Right lobe of liver (tissue), 6 donors: ENCODE measurements at regions not wholly inside any gene's neighbourhood (a gene's known extent, or its start where the extent isn't known, plus 50 kb on each side); places are given as distances from the start of the nearest gene placed in this dataset.
A peak's percentile ranks its signal among the peaks of the same experiment; 100 is the strongest.
"Not testable (repeated sequence)": the region's sequence is repeated elsewhere in the genome, so short reads cannot be mapped to it uniquely, and the experiment has no call there.

Source experiments
- ATAC-seq, 4 donors: fragments of 200-7000 bp; cut with Tn5 transposase; one replicate each; pipeline ENCODE4 v1.9.1; 2020; ENCODE audit warnings: mild to moderate bottlenecking in 4 of 4, moderate library complexity in 4 of 4
- DNase-seq, 3 donors: peaks; one replicate each; pipeline ENCODE4 v3.0.0-alpha.2; 2020
- H3K27ac ChIP-seq, 3 donors: fragments of 200-600 bp; one replicate each; pipeline ENCODE4 v1.8.0; 2022
- H3K27me3 ChIP-seq, 2 donors: fragments of 200-600 bp; one replicate each; pipeline ENCODE4 v1.8.0; 2022
- H3K36me3 ChIP-seq, 4 donors: fragments of 200-600 bp; sonication (generic) in 1 of 4; one replicate each; pipeline versions ENCODE4 v1.5.1 to v1.8.0; 2017 to 2022; ENCODE audit warnings: control low read depth in 1 of 4
- H3K4me1 ChIP-seq, 4 donors: fragments of 200-600 bp; sonication (generic) in 1 of 4; one replicate each; pipeline versions ENCODE4 v1.5.1 to v1.8.0; 2017 to 2022; ENCODE audit warnings: control low read depth in 1 of 4
- H3K4me3 ChIP-seq, 3 donors: fragments of 200-600 bp; one replicate each; pipeline ENCODE4 v1.8.0; 2022
- H3K9me3 ChIP-seq, 4 donors: fragments of 200-600 bp; sonication (generic) in 1 of 4; one replicate each; pipeline versions ENCODE4 v1.5.1 to v1.8.0; 2017 to 2022; ENCODE audit warnings: control low read depth in 1 of 4
- POLR2A ChIP-seq: fragments of 450-650 bp; IDR thresholded peaks from one replicate; pipeline ENCODE4 v1.6.1; 2017; ENCODE audit warnings: antibody characterized with exemption, mild to moderate bottlenecking
- WGBS: methylation state at CpG from one replicate; pipeline ENCODE4 v1.1.6; 2018; ENCODE audit warnings: low coverage, low lambda C conversion rate; ENCODE audit not compliant: insufficient coverage; ENCODE audit errors: missing lambda C conversion rate; 5-methylcytosine and 5-hydroxymethylcytosine counted together
- intact Hi-C, 2 donors: fragments of 100-400 bp; cut with DNase I; formaldehyde crosslinking; loops; one replicate each; pipeline versions ENCODE4 v1.11.2 to v1.14.1; 2022
- TF ChIP-seq, protein P1 (sequence below), 4 donors: fragments of 200-600 bp in 3 of 4; fragments of 450-650 bp in 1 of 4; IDR thresholded peaks; one replicate each; pipeline versions ENCODE4 v1.5.1 to v1.8.0; 2016 to 2022; ENCODE audit warnings: antibody characterized with exemption in 4 of 4, mild to moderate bottlenecking in 2 of 4
- donor health status: DM: no; HTN: yes; CAD: no.
- donor health status: DM: no; HTN: no; CAD: no.
- donor health status: DM: no; HTN: no; CAD: no.
- donor health status: DM: no; HTN: yes; CAD: no.
- donor health status: DM: no; HTN: yes; CAD: no.

- no peak for TF ChIP-seq POLR2A
- TF ChIP-seq, protein P1, sequence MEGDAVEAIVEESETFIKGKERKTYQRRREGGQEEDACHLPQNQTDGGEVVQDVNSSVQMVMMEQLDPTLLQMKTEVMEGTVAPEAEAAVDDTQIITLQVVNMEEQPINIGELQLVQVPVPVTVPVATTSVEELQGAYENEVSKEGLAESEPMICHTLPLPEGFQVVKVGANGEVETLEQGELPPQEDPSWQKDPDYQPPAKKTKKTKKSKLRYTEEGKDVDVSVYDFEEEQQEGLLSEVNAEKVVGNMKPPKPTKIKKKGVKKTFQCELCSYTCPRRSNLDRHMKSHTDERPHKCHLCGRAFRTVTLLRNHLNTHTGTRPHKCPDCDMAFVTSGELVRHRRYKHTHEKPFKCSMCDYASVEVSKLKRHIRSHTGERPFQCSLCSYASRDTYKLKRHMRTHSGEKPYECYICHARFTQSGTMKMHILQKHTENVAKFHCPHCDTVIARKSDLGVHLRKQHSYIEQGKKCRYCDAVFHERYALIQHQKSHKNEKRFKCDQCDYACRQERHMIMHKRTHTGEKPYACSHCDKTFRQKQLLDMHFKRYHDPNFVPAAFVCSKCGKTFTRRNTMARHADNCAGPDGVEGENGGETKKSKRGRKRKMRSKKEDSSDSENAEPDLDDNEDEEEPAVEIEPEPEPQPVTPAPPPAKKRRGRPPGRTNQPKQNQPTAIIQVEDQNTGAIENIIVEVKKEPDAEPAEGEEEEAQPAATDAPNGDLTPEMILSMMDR (IDR thresholded peaks at IDR 0.05): no peak
- intact Hi-C loops: no loop called here
- Histone ChIP-seq H3K9me3 (no peaks in the 10 kb centered on the region), H3K27me3 (no peaks in the 10 kb centered on the region), H3K27ac (no peak overlapping the region), H3K4me3 (no peak overlapping the region), H3K4me1 (no peaks in the 10 kb centered on the region), H3K36me3 (no peaks in the 10 kb centered on the region)
- 10% methylated on average over 1 of the region's 1 CpG for WGBS
- peak in 1 of 4 donors; percentile 17 for ATAC-seq
- DNase-seq: no peak
Measured at GRCh38 chr11:50187220-50187619, 154.5 kb downstream of the OR4C45 start.

GRCh38 chr11:50188040-50188439 is 155.4 kb downstream of the OR4C45 start:
- 9% methylated on average over 1 of the region's 1 CpG for whole genome bisulfite sequencing
- no peak for TF ChIP-seq POLR2A
- TF ChIP-seq, protein P1 (IDR thresholded peaks at IDR 0.05): no peak
- DNase-seq (no peak), ATAC-seq (no peak)
- H3K4me1 ChIP-seq: no peaks in the 10 kb centered on the region
- intact Hi-C loops: no loop called here
- no peaks in the 10 kb centered on the region for H3K27me3 ChIP-seq
- H3K4me3 ChIP-seq: no peak overlapping the region
- H3K36me3 ChIP-seq: no peaks in the 10 kb centered on the region
- H3K9me3 ChIP-seq: no peaks in the 10 kb centered on the region
- H3K27ac ChIP-seq: no peak overlapping the region

GRCh38 chr11:50192743-50193142 is 160.1 kb downstream of the OR4C45 start:
- Histone ChIP-seq H3K27ac (no peak overlapping the region), H3K36me3 (no peaks in the 10 kb centered on the region), H3K4me3 (no peak overlapping the region), H3K4me1 (no peaks in the 10 kb centered on the region), H3K9me3 (no peaks in the 10 kb centered on the region), H3K27me3 (no peaks in the 10 kb centered on the region)
- ATAC-seq: no peak
- no peak for DNase-seq
- TF ChIP-seq, protein P1 (IDR thresholded peaks at IDR 0.05): no peak
- no peak for TF ChIP-seq POLR2A
- intact Hi-C loops: no loop called here
- WGBS: 53% methylated on average over 3 of the region's 3 CpGs

DNA sequence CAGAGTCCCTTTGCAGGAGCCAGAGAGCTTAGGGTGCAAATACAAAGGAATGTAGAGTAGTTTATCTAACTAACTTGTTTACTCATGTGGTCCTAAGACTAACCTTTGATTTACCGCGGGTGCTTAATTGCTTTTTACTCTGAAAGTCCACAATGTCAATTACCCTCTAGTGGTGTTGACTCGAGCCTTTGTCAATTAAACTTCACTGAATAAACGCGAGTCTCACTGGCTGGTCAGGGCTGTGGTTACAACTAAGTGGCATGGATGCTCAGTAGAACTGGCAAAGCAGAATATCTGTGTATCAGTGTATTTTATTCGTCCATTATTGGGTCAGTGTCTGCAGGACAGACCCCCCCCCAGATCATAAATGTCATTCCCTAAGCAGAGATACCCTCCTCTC is 181.7 kb downstream of the OR4C45 start:
- Histone ChIP-seq H3K27me3 (no peaks in the 10 kb centered on the region), H3K27ac (no peak overlapping the region), H3K4me3 (no peak overlapping the region), H3K9me3 (no peaks in the 10 kb centered on the region), H3K4me1 (no peaks in the 10 kb centered on the region), H3K36me3 (no peaks in the 10 kb centered on the region)
- no peak for DNase-seq
- intact Hi-C loops: no loop called here
- TF ChIP-seq, protein P1 (IDR thresholded peaks at IDR 0.05): no peak
- no peak for TF ChIP-seq POLR2A
- WGBS: 30% methylated on average over 4 of the region's 6 CpGs
- ATAC-seq: no peak

DNA sequence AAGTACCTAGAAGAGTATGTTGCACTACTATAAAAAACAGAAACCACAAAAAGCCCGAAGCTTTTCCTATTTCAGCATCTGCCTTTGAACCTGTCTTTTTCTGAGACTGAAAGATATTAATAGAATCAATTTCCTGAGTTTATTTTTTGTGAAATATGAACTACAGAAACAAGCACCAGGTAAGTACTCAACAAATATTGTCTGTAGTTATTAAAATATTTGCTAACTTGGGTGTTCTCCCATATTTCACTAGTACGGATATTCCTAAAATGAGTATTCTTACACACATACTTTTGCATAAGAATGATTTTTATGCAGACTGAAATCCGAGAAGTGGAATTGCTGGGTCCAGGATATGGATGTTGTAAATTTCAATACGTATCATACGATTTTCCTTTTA is 188.0 kb downstream of the OR4C45 start:
- intact Hi-C loops: no loop called here
- no peaks in the 10 kb centered on the region for H3K4me1 ChIP-seq
- 49% methylated on average over 5 of the region's 5 CpGs for WGBS
- H3K9me3 ChIP-seq: no peaks in the 10 kb centered on the region
- no peaks in the 10 kb centered on the region for H3K36me3 ChIP-seq
- DNase-seq (no peak), ATAC-seq (no peak)
- no peak overlapping the region for H3K4me3 ChIP-seq
- H3K27me3 ChIP-seq: no peaks in the 10 kb centered on the region
- TF ChIP-seq, protein P1 (IDR thresholded peaks at IDR 0.05): no peak
- no peak for TF ChIP-seq POLR2A
- no peak overlapping the region for H3K27ac ChIP-seq

DNA sequence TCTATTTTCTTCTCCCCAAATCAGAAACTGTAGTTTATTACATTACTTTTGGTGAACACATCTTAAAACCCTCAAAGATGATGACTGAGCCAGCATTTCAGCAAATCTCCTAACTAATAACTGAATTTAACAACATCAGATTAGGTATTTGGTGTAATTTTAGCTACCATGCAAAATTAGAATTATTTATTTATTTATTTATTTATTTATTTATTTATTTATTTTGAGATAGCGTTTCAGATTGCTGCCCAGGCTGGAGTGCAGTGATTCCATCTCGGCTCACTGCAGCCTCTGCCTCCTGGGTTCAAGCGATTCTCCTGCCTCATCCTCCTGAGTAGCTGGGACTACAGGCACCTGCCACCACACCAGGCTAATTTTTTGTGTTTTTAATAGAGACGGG is 205.7 kb downstream of the OR4C45 start:
- 80% methylated on average over 4 of the region's 4 CpGs for WGBS
- H3K4me3 ChIP-seq, DNase-seq, ATAC-seq, H3K4me1 ChIP-seq, H3K36me3 ChIP-seq, H3K27ac ChIP-seq, intact Hi-C loops, H3K9me3 ChIP-seq, H3K27me3 ChIP-seq: not testable (repeated sequence)
